ENCODE measurements at regions not wholly inside any gene's neighbourhood (a gene's known extent, or its start where the extent isn't known, plus 50 kb on each side); places are given as distances from the start of the nearest gene placed in this dataset.

DNA sequence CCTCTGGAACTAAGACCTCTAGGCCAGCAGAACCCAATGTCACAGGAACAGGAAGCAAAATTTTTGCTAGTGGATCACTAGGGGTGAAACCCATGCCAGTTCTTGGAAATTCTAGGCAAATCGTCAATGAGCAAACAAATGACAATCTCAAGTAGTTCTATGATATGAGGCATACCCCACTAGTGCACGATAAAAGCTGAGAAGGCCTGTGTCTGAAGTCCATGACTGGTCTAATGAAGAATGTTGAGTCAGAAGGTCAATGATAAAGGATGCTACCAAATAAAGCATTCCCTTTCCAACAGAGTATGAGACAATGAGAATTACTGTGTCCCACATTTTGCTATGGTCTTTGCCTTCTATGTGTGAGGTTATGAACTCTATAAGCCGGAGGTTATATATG, 149.4 kb upstream of the NOX3 start:
- Mint-ChIP-seq H3K4me1 (no peaks in the 10 kb centered on the region), H3K27ac (no peak overlapping the region)

GRCh38 chr6:155599561-155599960, 143.9 kb upstream of the NOX3 start:
- no peak overlapping the region for H3K4me3 Mint-ChIP-seq
- no peak for DNase-seq
- H3K27me3 Mint-ChIP-seq (ENCODE audit: low read depth in 3 of 3) = peaks cover 0 to 2% (median 1%) of the 10 kb centered on the region in 3 donors
- H3K36me3 Mint-ChIP-seq = no peaks in the 10 kb centered on the region
- no peaks in the 10 kb centered on the region for H3K9me3 Mint-ChIP-seq
- no peak overlapping the region for H3K27ac Mint-ChIP-seq
- H3K4me1 Mint-ChIP-seq = no peaks in the 10 kb centered on the region

More for the DNA sequence above, 149.4 kb upstream of the NOX3 start:
- Mint-ChIP-seq H3K9me3 (peaks cover 0 to 4% (median under 1%) of the 10 kb centered on the region in 6 donors), H3K4me3 (no peak overlapping the region), H3K36me3 (no peaks in the 10 kb centered on the region), H3K27me3 (ENCODE audit: low read depth in 3 of 3) (peaks cover under 1 to 1% (median 1%) of the 10 kb centered on the region in 3 donors)
- no peak for DNase-seq

GRCh38 chr6:155599160-155599559, 143.5 kb upstream of the NOX3 start:
- DNase-seq = no peak
- Mint-ChIP-seq H3K4me1 (no peaks in the 10 kb centered on the region), H3K27me3 (ENCODE audit: low read depth in 3 of 3) (peaks cover 0 to 2% (median 1%) of the 10 kb centered on the region in 3 donors), H3K9me3 (no peaks in the 10 kb centered on the region), H3K4me3 (no peak overlapping the region), H3K36me3 (no peaks in the 10 kb centered on the region), H3K27ac (no peak overlapping the region)

GRCh38 chr6:155595284-155595683, 139.6 kb upstream of the NOX3 start:
- DNase-seq = no peak
- Mint-ChIP-seq H3K4me3 (no peak overlapping the region), H3K9me3 (peaks cover 0 to 5% (median 0%) of the 10 kb centered on the region in 6 donors), H3K27ac (no peak overlapping the region), H3K4me1 (no peaks in the 10 kb centered on the region), H3K36me3 (no peaks in the 10 kb centered on the region), H3K27me3 (ENCODE audit: low read depth in 3 of 3) (peaks cover 3 to 4% (median 4%) of the 10 kb centered on the region in 3 donors)

GRCh38 chr6:155591741-155592140, 136.1 kb upstream of the NOX3 start:
- H3K36me3 Mint-ChIP-seq = no peaks in the 10 kb centered on the region
- H3K9me3 Mint-ChIP-seq = peaks cover 0 to 5% (median 0%) of the 10 kb centered on the region in 6 donors
- DNase-seq = no peak
- no peaks in the 10 kb centered on the region for H3K4me1 Mint-ChIP-seq
- no peak overlapping the region for H3K27ac Mint-ChIP-seq
- H3K27me3 Mint-ChIP-seq (ENCODE audit: low read depth in 3 of 3) = peaks cover 1 to 5% (median 4%) of the 10 kb centered on the region in 3 donors
- no peak overlapping the region for H3K4me3 Mint-ChIP-seq

DNA sequence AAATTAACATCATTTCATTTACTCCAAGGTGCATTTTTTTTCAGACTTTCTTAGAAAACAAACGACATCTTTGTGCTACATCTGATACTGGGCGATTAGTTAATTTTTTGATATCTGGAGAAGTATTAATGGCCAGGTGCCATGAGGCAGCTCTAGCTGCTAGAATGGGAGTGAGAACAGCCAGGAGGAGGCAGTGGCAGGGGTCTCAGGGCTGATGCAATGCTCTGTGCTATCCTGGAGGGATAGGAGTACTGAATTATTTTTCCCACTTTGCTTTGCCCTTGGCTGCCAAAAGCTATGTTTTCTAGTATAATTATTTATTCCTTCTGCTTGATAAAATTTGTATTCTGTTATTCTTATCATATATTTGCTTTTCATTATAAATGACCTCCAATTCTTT, 133.6 kb upstream of the NOX3 start:
- Mint-ChIP-seq H3K27me3 (ENCODE audit: low read depth in 3 of 3) (peaks cover 1 to 6% (median 5%) of the 10 kb centered on the region in 3 donors), H3K9me3 (peaks cover 0 to 5% (median 0%) of the 10 kb centered on the region in 6 donors), H3K27ac (no peak overlapping the region), H3K4me1 (no peaks in the 10 kb centered on the region), H3K4me3 (no peak overlapping the region), H3K36me3 (no peaks in the 10 kb centered on the region)
- no peak for DNase-seq

GRCh38 chr6:155587817-155588216, 132.2 kb upstream of the NOX3 start:
- H3K27me3 Mint-ChIP-seq (ENCODE audit: low read depth in 3 of 3) = peaks cover 0 to 6% (median 5%) of the 10 kb centered on the region in 3 donors
- H3K4me1 Mint-ChIP-seq = no peaks in the 10 kb centered on the region
- no peak for DNase-seq
- no peak overlapping the region for H3K27ac Mint-ChIP-seq
- no peak overlapping the region for H3K4me3 Mint-ChIP-seq
- H3K9me3 Mint-ChIP-seq = peaks cover 0 to 6% (median 0%) of the 10 kb centered on the region in 6 donors
- no peaks in the 10 kb centered on the region for H3K36me3 Mint-ChIP-seq

- no peak for DNase-seq
- H3K4me3 Mint-ChIP-seq = no peak overlapping the region
- no peaks in the 10 kb centered on the region for H3K4me1 Mint-ChIP-seq
- H3K9me3 Mint-ChIP-seq = peaks cover 0 to 5% (median 0%) of the 10 kb centered on the region in 6 donors
- peaks cover 0 to 3% (median 2%) of the 10 kb centered on the region in 3 donors for H3K27me3 Mint-ChIP-seq (ENCODE audit: low read depth in 3 of 3)
- H3K36me3 Mint-ChIP-seq = no peaks in the 10 kb centered on the region
- H3K27ac Mint-ChIP-seq = no peak overlapping the region
These were observed 130.5 kb upstream of the NOX3 start for GRCh38 chr6:155586090-155586489.

- peaks cover 2 to 3% (median 2%) of the 10 kb centered on the region in 3 donors for H3K27me3 Mint-ChIP-seq (ENCODE audit: low read depth in 3 of 3)
- peaks cover 0 to 5% (median 0%) of the 10 kb centered on the region in 6 donors for H3K9me3 Mint-ChIP-seq
- H3K4me1 Mint-ChIP-seq = no peaks in the 10 kb centered on the region
- no peak overlapping the region for H3K4me3 Mint-ChIP-seq
- no peaks in the 10 kb centered on the region for H3K36me3 Mint-ChIP-seq
- H3K27ac Mint-ChIP-seq = no peak overlapping the region
- DNase-seq = no peak
These were observed 128.4 kb upstream of the NOX3 start for GRCh38 chr6:155584006-155584405.

GRCh38 chr6:155582016-155582991, 126.7 kb upstream of the NOX3 start:
- H3K27ac Mint-ChIP-seq = no peak overlapping the region
- H3K9me3 Mint-ChIP-seq = peaks cover 0 to 4% (median 0%) of the 10 kb centered on the region in 6 donors
- no peaks in the 10 kb centered on the region for H3K36me3 Mint-ChIP-seq
- H3K4me1 Mint-ChIP-seq = no peaks in the 10 kb centered on the region
- no peak for DNase-seq
- H3K4me3 Mint-ChIP-seq = no peak overlapping the region
- peaks cover 2 to 3% (median 2%) of the 10 kb centered on the region in 3 donors for H3K27me3 Mint-ChIP-seq (ENCODE audit: low read depth in 3 of 3)

- no peak overlapping the region for H3K27ac Mint-ChIP-seq
- H3K9me3 Mint-ChIP-seq = peaks cover 0 to 4% (median 0%) of the 10 kb centered on the region in 6 donors
- DNase-seq = no peak
- H3K36me3 Mint-ChIP-seq = no peaks in the 10 kb centered on the region
- peaks cover 0 to 3% (median 2%) of the 10 kb centered on the region in 3 donors for H3K27me3 Mint-ChIP-seq (ENCODE audit: low read depth in 3 of 3)
- no peaks in the 10 kb centered on the region for H3K4me1 Mint-ChIP-seq
- H3K4me3 Mint-ChIP-seq = no peak overlapping the region
These were observed 125.3 kb upstream of the NOX3 start for GRCh38 chr6:155580904-155581303.

- Mint-ChIP-seq H3K4me1 (no peaks in the 10 kb centered on the region), H3K36me3 (no peaks in the 10 kb centered on the region), H3K4me3 (no peak overlapping the region), H3K27me3 (ENCODE audit: low read depth in 3 of 3) (peaks cover 0 to 3% (median 2%) of the 10 kb centered on the region in 3 donors), H3K27ac (no peak overlapping the region), H3K9me3 (peaks cover 0 to 6% (median 0%) of the 10 kb centered on the region in 6 donors)
- DNase-seq = no peak
These were observed 122.6 kb upstream of the NOX3 start for GRCh38 chr6:155578251-155578650.

GRCh38 chr6:155561966-155562364, 106.3 kb upstream of the NOX3 start:
- no peaks in the 10 kb centered on the region for H3K36me3 Mint-ChIP-seq
- peaks cover 4 to 8% (median 7%) of the 10 kb centered on the region in 3 donors for H3K27me3 Mint-ChIP-seq (ENCODE audit: low read depth in 3 of 3)
- H3K9me3 Mint-ChIP-seq = no peaks in the 10 kb centered on the region
- no peak for DNase-seq
- H3K4me3 Mint-ChIP-seq = no peak overlapping the region
- H3K27ac Mint-ChIP-seq = no peak overlapping the region
- H3K4me1 Mint-ChIP-seq = no peaks in the 10 kb centered on the region

- Mint-ChIP-seq H3K27me3 (ENCODE audit: low read depth in 3 of 3) (peaks cover 4 to 8% (median 7%) of the 10 kb centered on the region in 3 donors), H3K27ac (no peak overlapping the region), H3K36me3 (no peaks in the 10 kb centered on the region), H3K4me3 (no peak overlapping the region), H3K4me1 (no peaks in the 10 kb centered on the region), H3K9me3 (no peaks in the 10 kb centered on the region)
- DNase-seq = no peak
These were observed 105.8 kb upstream of the NOX3 start for GRCh38 chr6:155561257-155561965.
